ENCODE measurements at regions not wholly inside any gene's neighbourhood (a gene's known extent, or its start where the extent isn't known, plus 50 kb on each side); places are given as distances from the start of the nearest gene placed in this dataset.
"Not testable (repeated sequence)": the region's sequence is repeated elsewhere in the genome, so short reads cannot be mapped to it uniquely, and the experiment has no call there.

- no peak for DNase-seq
Observed at GRCh38 chr12:73585136-73585535, 952.5 kb upstream of the ATXN7L3B start.

DNA sequence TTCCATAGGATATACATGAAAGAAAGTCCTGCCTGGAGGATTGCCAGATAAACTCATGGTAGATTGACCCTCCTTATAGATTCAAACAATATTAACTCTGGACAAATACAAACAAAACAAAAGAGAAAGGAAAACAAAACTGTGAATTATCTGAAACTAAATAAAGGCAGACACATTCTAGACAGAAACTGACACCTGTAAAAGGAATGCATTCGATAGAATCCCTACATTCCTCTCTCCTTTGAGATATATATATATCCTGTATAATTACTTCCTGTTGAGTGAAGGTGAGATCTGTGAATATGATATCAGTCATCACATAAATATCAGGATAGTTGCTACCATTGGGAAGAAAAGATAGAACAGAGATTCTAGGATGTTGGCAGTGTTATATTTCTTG is 948.4 kb upstream of the ATXN7L3B start:
- no peak for DNase-seq

DNA sequence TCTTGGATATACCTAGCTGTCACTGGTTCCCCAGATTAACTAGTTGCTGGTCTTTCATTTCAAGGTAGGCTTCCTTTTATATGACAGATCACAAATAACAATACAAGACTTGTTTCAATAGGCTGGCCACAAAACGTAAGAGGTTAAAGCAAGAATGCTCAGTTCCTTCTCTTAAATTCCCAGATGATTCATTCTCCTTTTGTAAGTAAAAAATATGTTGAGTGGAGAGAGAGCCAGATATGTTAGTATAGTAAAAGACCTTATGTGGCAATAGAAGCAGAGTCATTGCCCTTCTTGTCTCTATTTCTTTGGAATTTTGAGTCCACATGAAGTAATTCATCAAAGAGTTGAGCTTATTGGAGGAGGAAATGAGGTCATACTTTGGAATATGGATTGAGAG is 939.0 kb upstream of the ATXN7L3B start:
- no peak for DNase-seq

GRCh38 chr12:73599268-73599667 is 938.4 kb upstream of the ATXN7L3B start:
- DNase-seq, result no peak

DNA sequence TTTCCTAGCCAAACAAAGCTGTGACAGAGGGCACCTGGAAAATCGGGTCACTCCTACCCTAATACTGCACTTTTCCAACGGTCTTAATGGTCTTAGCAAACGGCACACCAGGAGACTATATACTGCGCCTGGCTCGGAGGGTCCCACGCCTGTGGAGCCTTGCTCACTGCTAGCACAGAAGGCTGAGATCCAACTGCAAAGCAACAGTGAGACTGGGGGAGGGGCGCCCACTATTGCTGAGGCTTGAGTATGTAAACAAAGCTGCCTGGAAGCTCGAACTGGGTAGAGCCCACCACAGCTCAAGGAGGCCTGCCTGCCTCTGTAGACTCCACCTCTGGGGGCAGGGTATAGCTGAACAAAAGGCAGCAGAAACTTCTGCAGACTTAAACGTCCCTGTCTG is 931.7 kb upstream of the ATXN7L3B start:
- not testable (repeated sequence) for DNase-seq

- no peak for DNase-seq
Observed at GRCh38 chr12:73612551-73612950, 925.1 kb upstream of the ATXN7L3B start.

GRCh38 chr12:73623421-73623820 is 914.2 kb upstream of the ATXN7L3B start:
- no peak for DNase-seq

GRCh38 chr12:73625226-73625625 is 912.4 kb upstream of the ATXN7L3B start:
- DNase-seq, result no peak

GRCh38 chr12:73629171-73629570 is 908.5 kb upstream of the ATXN7L3B start:
- DNase-seq, result no peak

GRCh38 chr12:73629893-73630831 is 907.5 kb upstream of the ATXN7L3B start:
- no peak for DNase-seq

DNA sequence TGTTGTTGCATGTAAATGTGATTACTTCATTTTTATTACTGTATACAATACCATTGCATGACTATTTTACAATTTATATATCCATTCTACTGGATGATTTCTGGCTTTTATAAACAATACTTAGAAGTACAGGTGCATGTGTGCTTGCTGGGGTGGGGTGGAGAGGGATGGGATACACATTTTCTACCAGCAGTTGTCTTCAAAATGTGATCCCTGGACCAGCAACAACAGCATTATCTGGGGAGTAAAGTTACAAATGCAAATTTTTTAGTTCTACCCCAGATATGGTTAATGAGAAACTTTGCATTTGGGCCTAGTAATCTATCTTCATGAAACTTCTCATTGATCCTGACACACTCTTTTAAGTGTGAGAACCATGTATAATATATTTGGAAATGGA is 905.4 kb upstream of the ATXN7L3B start:
- no peak for DNase-seq

DNA sequence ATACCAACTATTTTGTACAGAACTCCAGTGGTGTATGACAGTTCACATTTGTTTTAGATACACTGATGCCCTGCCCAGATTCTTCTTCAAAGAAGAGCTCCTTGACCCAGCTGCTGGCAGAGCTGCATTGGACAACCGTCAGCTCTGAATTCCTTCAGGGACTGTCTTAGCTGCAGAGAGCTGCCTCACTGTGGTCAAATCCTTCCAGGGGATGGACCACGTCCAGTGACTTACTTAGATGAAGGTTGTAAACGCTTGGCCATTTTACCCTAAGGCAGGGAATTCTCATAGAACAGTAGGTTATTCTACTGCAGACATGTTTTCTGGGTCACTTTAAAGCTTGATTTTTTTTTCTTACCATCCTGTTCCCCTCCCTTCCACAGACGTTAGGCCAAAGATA is 905.0 kb upstream of the ATXN7L3B start:
- no peak for DNase-seq

- not testable (repeated sequence) for DNase-seq
Observed at GRCh38 chr12:73639397-73639796, 898.2 kb upstream of the ATXN7L3B start.

DNA sequence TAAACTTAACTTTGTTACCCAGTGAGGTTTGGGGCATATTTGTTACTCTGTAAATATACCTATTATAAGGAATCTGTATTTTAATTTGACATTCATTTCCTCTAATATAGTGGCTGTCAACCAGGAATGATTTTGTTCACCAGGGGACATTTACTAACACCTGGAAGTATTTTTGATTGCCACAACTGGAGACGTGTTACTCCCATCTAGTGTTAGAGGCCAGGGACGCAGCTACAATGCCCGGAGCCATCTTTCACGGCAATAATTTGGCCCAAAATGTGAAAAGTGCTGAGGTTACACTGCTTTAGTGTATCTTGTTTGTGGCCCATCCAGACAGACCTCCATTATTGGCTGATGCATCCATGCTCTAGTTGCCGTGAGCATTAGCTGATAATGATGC is 881.3 kb upstream of the ATXN7L3B start:
- DNase-seq, result no peak

DNA sequence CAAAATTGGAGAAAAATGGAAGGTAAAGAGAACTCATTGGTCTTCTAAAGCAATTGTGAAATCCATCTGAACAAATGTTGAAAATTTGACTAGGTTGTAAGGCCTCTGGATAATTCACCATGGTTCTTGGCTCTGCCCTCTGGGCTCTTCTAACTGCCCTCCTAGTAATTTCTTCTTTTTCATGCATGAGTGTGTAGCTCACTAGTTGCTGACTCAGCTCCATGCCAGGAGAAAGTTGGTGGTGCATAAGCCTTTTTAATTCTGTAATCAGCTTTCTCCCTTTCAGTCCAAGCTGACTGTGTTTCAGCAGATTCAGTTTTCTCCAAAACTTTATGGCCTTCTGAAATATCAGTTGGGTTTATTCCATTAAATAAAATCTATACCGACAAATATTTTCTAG is 877.8 kb upstream of the ATXN7L3B start:
- DNase-seq, result no peak

DNA sequence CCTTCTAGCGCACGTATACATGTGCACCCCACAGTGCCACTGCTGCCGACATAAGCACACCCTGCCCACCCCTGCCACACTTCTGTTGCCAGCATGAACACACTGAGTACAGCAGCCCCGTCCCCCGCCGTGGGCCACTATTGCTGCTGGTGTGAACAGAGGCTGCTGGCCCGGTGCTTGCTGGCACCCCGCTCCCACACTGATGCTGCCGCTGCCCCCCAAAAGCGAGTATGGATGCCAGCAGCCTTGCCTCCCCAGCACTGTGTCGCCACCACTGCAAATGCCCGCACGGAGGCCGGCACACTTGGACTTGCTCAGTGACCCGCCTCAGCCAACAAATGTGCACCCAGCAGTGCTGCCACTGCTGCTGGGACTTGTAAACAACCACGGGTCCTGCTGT is 872.4 kb upstream of the ATXN7L3B start:
- DNase-seq, result no peak

GRCh38 chr12:73671550-73671949 is 866.1 kb upstream of the ATXN7L3B start:
- not testable (repeated sequence) for DNase-seq

DNA sequence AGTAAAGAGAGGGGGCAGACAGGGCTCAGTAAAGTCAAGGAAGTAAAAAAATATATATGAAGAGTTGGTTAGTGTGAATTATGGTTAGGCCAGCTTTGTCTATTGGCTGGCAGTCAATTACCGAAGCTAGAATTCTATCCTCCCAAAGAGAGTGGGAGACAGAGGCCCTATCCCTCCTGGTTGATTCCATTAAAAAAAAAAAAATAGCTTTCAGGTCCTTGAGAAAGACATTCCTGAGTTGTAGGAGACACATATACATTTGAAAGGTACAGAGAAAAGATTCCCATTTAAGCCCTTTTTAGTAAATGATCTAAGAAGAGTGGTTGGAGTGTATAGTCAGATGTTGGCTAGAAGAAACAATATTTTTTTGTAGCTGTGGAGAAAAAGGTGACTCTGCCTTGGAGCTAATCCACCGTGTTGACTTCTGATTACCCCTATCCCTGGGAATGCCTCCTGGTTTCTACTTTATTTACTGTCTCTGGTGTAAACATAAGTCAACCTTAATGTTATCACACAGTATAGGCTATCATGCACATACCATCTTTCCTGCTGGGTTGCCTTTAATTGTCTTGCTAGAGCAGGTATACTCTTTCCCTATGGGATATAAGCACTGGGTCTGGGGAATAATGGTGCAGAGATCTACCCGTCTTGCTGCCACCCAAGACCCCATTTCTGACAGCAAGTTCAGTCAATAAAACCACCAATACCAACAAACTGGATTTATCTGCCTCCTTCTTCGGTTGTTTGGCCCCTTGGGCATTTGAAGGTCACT is 859.9 kb upstream of the ATXN7L3B start:
- DNase-seq, result no peak

GRCh38 chr12:73678335-73678734 is 859.3 kb upstream of the ATXN7L3B start:
- DNase-seq, result no peak

- no peak for DNase-seq
Observed at GRCh38 chr12:73699318-73699717, 838.3 kb upstream of the ATXN7L3B start.

- DNase-seq, result no peak
Observed at GRCh38 chr12:73714655-73715054, 823.0 kb upstream of the ATXN7L3B start.

DNA sequence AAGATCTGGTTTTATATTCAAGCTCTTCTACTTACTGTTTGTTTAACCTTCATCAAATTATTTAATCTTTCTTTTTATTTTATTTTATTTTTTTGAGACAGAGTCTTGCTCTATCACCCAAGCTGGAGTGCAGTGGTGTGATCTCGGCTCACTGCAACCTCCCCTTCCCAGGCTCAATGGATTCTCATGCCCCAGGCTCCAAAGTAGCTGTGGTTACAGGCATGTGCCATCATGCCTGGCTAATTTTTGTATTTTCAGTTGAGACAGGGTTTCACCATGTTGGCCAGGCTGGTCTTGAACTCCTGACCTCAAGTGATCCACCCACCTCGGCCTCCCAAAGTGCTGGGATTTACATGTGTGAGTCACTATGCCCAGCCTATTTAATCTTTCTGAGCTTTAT is 821.5 kb upstream of the ATXN7L3B start:
- DNase-seq, result not testable (repeated sequence)

- no peak for DNase-seq
Observed at GRCh38 chr12:73719223-73719622, 818.4 kb upstream of the ATXN7L3B start.

DNA sequence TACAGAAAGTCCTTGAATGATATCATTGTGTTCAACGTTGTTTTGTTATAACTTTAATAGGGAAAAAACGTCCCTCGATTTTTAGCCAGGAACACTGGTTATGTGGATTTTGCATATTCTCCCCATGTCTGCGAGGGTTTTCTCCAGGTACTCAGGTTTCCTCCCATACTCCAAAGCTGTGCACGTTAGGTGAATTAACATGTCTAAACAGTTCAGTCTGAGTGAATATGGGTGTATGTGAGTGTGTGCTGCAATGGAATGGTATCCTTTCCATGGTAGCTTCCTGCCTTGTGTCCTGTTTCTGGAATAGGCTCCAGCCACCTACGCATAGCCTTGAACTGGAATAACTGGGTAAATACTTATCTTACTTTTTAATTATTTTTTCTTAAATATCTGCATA is 810.8 kb upstream of the ATXN7L3B start:
- DNase-seq, result no peak

All from NCI-H1930 (cell line).